HEK293T (cell line): ENCODE measurements at regions not wholly inside any gene's neighbourhood (a gene's known extent, or its start where the extent isn't known, plus 50 kb on each side); places are given as distances from the start of the nearest gene placed in this dataset.
"Not testable (repeated sequence)": the region's sequence is repeated elsewhere in the genome, so short reads cannot be mapped to it uniquely, and the experiment has no call there.

Source experiments
- CTCF ChIA-PET: fragments of 350-600 bp; formaldehyde crosslinking; extraction: SDS; loops from one replicate; lab custom pipeline; 2021; ENCODE audit warnings: antibody characterized with exemption, inconsistent platforms; lab: Yijun Ruan, JAX
- POLR2A ChIA-PET: fragments of 350-600 bp; formaldehyde crosslinking; extraction: SDS; loops from one replicate; lab custom pipeline; 2020; ENCODE audit warnings: antibody characterized with exemption, inconsistent platforms; lab: Yijun Ruan, JAX
- DNase-seq: peaks from one replicate; pipeline ENCODE4 v3.0.0; 2012; ENCODE audit warnings: mixed read lengths; ENCODE audit errors: extremely low spot score
- ARNT ChIP-seq: fragments of 450-650 bp; IDR thresholded peaks from 2 replicates; pipeline ENCODE4 v1.6.1; 2017; ENCODE audit warnings: mild to moderate bottlenecking
- BHLHE40 ChIP-seq: fragments of 450-650 bp; IDR thresholded peaks from 2 replicates; pipeline ENCODE4 v1.6.1; 2016; ENCODE audit warnings: mild to moderate bottlenecking, moderate library complexity, borderline replicate concordance
- CTBP1 ChIP-seq: fragments of 450-650 bp; IDR thresholded peaks from 2 replicates; pipeline ENCODE4 v1.6.1; 2016; ENCODE audit warnings: borderline replicate concordance
- ELF4 ChIP-seq: fragments of 450-650 bp; IDR thresholded peaks from 2 replicates; pipeline ENCODE4 v1.6.1; 2017; ENCODE audit warnings: antibody characterized with exemption
- FOXA1 ChIP-seq: fragments of 450-650 bp; IDR thresholded peaks from 2 replicates; pipeline ENCODE4 v1.6.1; 2016; ENCODE audit warnings: mild to moderate bottlenecking
- FOXK2 ChIP-seq: fragments of 450-650 bp; IDR thresholded peaks from 2 replicates; pipeline ENCODE4 v1.6.1; 2016; ENCODE audit warnings: mild to moderate bottlenecking
- FOXM1 ChIP-seq: fragments of 450-650 bp; IDR thresholded peaks from 2 replicates; pipeline ENCODE4 v1.6.1; 2017; ENCODE audit warnings: mild to moderate bottlenecking, borderline replicate concordance
- HDGF ChIP-seq: fragments of 450-650 bp; IDR thresholded peaks from 2 replicates; pipeline ENCODE4 v1.6.1; 2017; ENCODE audit warnings: antibody characterized with exemption, borderline replicate concordance
- L3MBTL2 ChIP-seq: fragments of 450-650 bp; conservative IDR thresholded peaks from 2 replicates; pipeline ENCODE4 v1.6.1; 2016; ENCODE audit warnings: mild to moderate bottlenecking
- LEF1 ChIP-seq: fragments of 450-650 bp; IDR thresholded peaks from 2 replicates; pipeline ENCODE4 v1.6.1; 2017; ENCODE audit warnings: mild to moderate bottlenecking, borderline replicate concordance
- NFRKB ChIP-seq: fragments of 450-650 bp; IDR thresholded peaks from 2 replicates; pipeline ENCODE4 v1.6.1; 2016; ENCODE audit warnings: mild to moderate bottlenecking, moderate library complexity
- PKNOX1 ChIP-seq: fragments of 450-650 bp; IDR thresholded peaks from 2 replicates; pipeline ENCODE4 v1.6.1; 2016
- SP1 ChIP-seq: fragments of 450-650 bp; IDR thresholded peaks from 2 replicates; pipeline ENCODE4 v1.6.1; 2017
- SUZ12 ChIP-seq: fragments of 450-650 bp; IDR thresholded peaks from 2 replicates; pipeline ENCODE4 v1.6.1; 2016; ENCODE audit warnings: mild to moderate bottlenecking
- TARDBP ChIP-seq: fragments of 450-650 bp; IDR thresholded peaks from 2 replicates; pipeline ENCODE4 v1.6.1; 2016
- ZNF384 ChIP-seq: fragments of 450-650 bp; IDR thresholded peaks from 2 replicates; pipeline ENCODE4 v1.6.1; 2016

DNA sequence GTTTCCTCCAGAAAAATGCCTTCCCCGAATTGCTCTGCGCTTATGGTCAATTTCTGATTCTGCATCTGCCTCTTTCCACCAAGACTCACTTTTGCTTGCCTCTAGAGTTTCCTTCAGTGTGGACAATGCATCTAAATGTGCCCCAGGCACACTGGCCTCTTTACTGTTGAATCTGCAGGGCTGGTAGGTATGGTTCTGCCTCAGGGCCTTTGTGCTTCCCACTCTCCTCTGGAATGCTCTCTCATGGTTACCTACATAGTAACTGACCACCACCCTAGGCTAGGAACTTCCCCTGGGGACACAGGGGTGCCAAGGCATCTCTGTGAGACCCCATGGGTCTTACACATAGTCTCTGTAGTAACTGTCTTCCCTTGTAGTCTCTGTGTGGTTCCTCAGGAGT is 1258.6 kb downstream of the CDH12 start:
- ChIA-PET CTCF (no interaction called here), POLR2A (no interaction called here)
- TF ChIP-seq FOXK2 (no peak), FOXA1 (no peak), SUZ12 (no peak), BHLHE40 (no peak), FOXM1 (no peak), SP1 (no peak), ELF4 (no peak), NFRKB (no peak), ZNF384 (no peak), TARDBP (no peak), LEF1 (no peak)
- no peak for DNase-seq

GRCh38 chr5:21593261-21593660 is 1259.9 kb downstream of the CDH12 start:
- ChIA-PET POLR2A (no interaction called here), CTCF (no interaction called here)
- DNase-seq, result no peak

DNA sequence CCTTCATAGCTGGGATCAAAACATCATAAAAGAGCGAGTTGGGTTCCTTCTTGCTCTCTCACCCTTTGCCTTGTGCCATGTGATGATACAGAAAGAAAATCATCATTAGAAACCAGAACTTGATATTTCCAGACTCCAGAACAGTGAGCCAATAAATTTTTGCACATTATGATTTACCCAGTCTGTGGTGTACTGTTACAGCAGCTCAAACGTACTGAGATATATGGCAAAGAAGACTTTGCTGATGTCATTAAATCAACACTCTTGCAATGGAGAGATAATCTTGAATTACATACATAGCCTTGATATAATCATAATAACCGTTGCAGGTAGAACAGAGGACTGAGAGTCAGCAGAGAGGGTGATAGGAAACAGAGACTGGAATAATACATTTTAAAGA is 1271.6 kb downstream of the CDH12 start:
- no peak for DNase-seq
- no peak for TF ChIP-seq BHLHE40
- no peak for TF ChIP-seq FOXK2
- no peak for TF ChIP-seq L3MBTL2
- no peak for TF ChIP-seq NFRKB
- TF ChIP-seq ZNF384, result no peak
- TF ChIP-seq TARDBP, result no peak
- TF ChIP-seq FOXM1, result no peak
- TF ChIP-seq PKNOX1, result no peak
- TF ChIP-seq ARNT, result no peak
- TF ChIP-seq SUZ12, result no peak
- no peak for TF ChIP-seq FOXA1
- no peak for TF ChIP-seq CTBP1
- no peak for TF ChIP-seq SP1
- TF ChIP-seq LEF1, result no peak
- no peak for TF ChIP-seq HDGF
- TF ChIP-seq ELF4, result no peak
- ChIA-PET CTCF (no interaction called here), POLR2A (no interaction called here)

More at GRCh38 chr5:21593261-21593660, 1259.9 kb downstream of the CDH12 start:
- TF ChIP-seq ELF4 (no peak), FOXM1 (no peak), SUZ12 (no peak), SP1 (no peak), NFRKB (no peak), HDGF (no peak), ZNF384 (no peak), FOXK2 (no peak), TARDBP (no peak), FOXA1 (no peak), CTBP1 (no peak), L3MBTL2 (no peak), BHLHE40 (no peak)

- CTCF ChIA-PET, result no interaction called here
These were observed 1278.2 kb downstream of the CDH12 start for GRCh38 chr5:21574961-21575360.

GRCh38 chr5:21574438-21574837 is 1278.7 kb downstream of the CDH12 start:
- CTCF ChIA-PET, result no interaction called here
- no peak for DNase-seq
- POLR2A ChIA-PET, result no interaction called here
- TF ChIP-seq FOXK2 (no peak), BHLHE40 (no peak), NFRKB (no peak), LEF1 (no peak), ELF4 (no peak), L3MBTL2 (no peak), PKNOX1 (no peak), SP1 (no peak), CTBP1 (no peak), TARDBP (no peak), SUZ12 (no peak), FOXA1 (no peak), HDGF (no peak), ZNF384 (no peak), ARNT (no peak), FOXM1 (no peak)

More at GRCh38 chr5:21574961-21575360, 1278.2 kb downstream of the CDH12 start:
- TF ChIP-seq FOXA1, result no peak
- no peak for TF ChIP-seq NFRKB
- TF ChIP-seq CTBP1, result no peak
- no peak for TF ChIP-seq ZNF384
- no peak for TF ChIP-seq FOXM1
- TF ChIP-seq PKNOX1, result no peak
- no peak for TF ChIP-seq HDGF
- no peak for TF ChIP-seq L3MBTL2
- TF ChIP-seq ELF4, result no peak
- TF ChIP-seq LEF1, result no peak
- no peak for TF ChIP-seq BHLHE40
- no peak for TF ChIP-seq SUZ12
- TF ChIP-seq TARDBP, result no peak
- no peak for TF ChIP-seq SP1
- TF ChIP-seq ARNT, result no peak
- DNase-seq, result no peak
- POLR2A ChIA-PET, result no interaction called here

GRCh38 chr5:21573416-21574314 is 1279.5 kb downstream of the CDH12 start:
- POLR2A ChIA-PET, result no interaction called here
- no peak for DNase-seq

DNA sequence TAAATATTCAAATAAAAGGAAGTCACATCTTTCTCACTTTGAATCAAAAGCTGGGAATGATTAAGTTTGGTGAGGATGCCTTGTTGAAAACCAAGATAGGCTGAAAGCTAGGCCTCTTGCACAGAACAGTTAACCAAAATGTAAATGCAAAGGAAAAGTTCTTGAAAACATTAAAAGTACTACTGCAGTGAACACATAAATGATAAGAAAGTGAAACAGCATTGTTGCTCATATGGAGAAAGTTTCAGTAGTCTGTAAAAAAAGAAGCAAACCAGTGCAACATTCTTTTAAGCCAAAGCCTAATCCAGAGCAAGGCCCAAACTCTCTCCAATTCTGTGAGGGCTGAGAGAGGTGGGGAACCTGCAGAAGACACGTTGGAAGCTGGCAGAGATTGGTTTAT is 1281.9 kb downstream of the CDH12 start:
- POLR2A ChIA-PET, CTCF ChIA-PET, DNase-seq: not testable (repeated sequence)

More at GRCh38 chr5:21573416-21574314, 1279.5 kb downstream of the CDH12 start:
- CTCF ChIA-PET, result no interaction called here
- no peak for TF ChIP-seq NFRKB
- no peak for TF ChIP-seq LEF1
- no peak for TF ChIP-seq CTBP1
- TF ChIP-seq SUZ12, result no peak
- TF ChIP-seq ELF4, result no peak
- TF ChIP-seq FOXA1, result no peak
- no peak for TF ChIP-seq PKNOX1
- TF ChIP-seq ARNT, result no peak
- TF ChIP-seq L3MBTL2, result no peak

DNA sequence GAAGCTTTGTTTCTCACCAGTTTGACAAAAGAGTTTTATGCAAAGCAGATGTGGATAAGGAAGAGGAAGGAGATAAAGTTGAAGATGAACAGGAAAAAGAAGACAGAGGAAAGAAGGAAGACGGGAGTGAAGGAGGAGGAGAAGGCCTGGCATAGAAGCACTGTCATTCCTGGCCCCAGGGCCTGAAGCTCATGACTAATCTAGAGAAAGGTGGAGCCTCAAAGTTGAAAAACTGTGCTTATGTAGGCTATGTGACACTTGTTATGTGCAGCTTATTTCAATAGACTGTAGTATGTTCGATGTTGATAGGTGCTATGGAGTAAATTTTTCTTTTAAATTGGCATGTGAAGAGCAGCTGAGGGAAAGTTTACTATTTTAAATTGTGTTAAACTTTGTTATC is 1294.0 kb downstream of the CDH12 start:
- DNase-seq, POLR2A ChIA-PET, CTCF ChIA-PET: not testable (repeated sequence)

DNA sequence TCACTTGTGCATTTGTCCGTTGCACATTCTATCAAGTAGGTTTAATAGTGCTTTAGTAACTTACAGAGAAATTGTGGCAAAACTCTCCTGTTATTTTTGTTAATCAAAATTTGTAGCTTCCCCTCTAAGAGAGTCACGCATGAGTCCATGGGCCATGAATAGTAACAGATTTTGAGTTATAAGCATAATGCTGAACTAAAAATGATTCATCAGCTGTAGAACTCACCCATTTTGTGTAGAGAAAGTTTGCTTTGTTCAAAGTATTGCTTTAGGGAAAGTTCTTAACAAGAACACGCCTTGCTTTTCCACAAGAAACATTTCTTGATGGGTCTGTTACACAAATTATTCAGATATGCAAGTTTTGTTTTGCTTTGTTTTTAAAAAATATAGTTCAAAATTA is 1300.9 kb downstream of the CDH12 start:
- POLR2A ChIA-PET, DNase-seq, CTCF ChIA-PET: not testable (repeated sequence)
